ENCODE measurements at regions not wholly inside any gene's neighbourhood (a gene's known extent, or its start where the extent isn't known, plus 50 kb on each side); places are given as distances from the start of the nearest gene placed in this dataset.

DNA sequence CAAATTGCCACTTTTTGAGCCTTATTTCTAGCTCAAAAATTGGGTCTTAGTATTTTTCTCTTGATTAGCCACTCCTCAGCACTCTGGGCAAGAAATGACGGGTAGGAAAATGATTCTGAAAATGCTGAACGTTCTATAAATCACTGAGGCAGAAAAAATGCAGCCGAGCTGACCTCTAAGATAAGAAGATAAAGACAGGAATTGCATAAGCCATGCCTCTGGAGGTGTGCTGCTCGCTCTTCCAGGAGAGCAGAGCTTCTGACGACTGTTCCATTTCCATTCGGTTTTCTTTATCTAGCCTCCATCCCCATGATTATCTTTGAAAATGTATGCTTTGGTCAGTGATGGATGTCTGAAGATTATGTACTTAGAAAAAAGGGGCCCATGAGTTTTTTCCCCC lies 558.8 kb upstream of the ADAMTS9 start:
- TF ChIP-seq FOXP2 (optimal IDR thresholded peaks at IDR 0.05; ENCODE audit: control extremely low read depth, extremely low read length, insufficient read depth) (no peak), POLR2AphosphoS5 (IDR thresholded peaks at IDR 0.05; ENCODE audit: borderline replicate concordance, low read depth, low read length) (no peak), EZH2 (IDR thresholded peaks at IDR 0.05) (no peak)
- no peak overlapping the region for H3K9ac ChIP-seq (ENCODE audit: insufficient read length)
- no peak for DNase-seq (ENCODE audit: low read depth, low spot score)
- no peak overlapping the region for H3K4me3 ChIP-seq
- no peaks in the 10 kb centered on the region for H3K9me3 ChIP-seq (ENCODE audit: low read depth, low read length)
- no peaks in the 10 kb centered on the region for H3K36me3 ChIP-seq (ENCODE audit: insufficient read depth, low read length)
- H3K27ac ChIP-seq, result no peak overlapping the region

DNA sequence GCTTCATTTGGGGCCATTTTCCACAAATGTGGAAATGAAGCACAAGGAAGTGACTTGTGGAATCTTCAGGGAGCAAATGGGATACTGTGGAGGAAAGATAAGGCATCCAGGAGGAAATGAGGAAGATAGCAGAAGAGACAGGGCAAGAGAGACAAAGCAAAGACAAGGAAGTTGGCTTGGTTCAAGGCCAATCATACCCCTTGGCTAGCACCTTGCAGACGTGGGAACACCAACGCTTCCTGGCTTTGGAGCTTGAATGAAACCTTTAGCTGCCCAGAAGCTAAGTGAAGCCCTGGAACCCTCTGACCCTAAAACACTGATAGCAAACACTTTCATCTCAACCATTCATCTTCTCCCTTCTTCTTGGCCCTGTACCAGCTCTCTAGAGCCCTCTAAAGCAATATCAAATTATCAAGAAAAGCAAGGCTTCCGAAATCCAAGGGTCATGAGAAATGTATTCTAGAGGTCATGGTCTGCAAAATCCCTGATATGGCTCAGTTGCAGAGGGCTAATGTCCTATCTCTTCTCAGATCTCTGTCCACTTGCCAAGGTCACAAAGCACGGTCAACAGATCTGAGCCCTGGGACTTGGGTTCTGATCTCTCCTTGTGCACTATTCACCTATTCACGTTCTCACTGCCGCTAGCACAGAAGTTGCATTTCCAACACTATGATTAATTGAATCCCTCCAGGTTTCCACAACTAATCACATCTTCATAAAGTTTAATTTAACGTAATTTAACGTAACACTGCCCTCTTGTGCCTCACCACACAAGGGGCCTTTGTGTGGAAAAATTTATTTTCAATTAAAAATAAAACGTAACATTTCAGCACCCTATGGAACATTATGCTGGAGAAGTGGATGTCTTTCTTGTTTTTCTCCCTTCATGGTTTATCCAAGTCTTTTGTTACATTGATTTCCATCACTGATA lies 557.6 kb upstream of the ADAMTS9 start:
- no peak for DNase-seq (ENCODE audit: low read depth, low spot score)
- no peaks in the 10 kb centered on the region for H3K9me3 ChIP-seq (ENCODE audit: low read depth, low read length)
- no peaks in the 10 kb centered on the region for H3K36me3 ChIP-seq (ENCODE audit: insufficient read depth, low read length)
- TF ChIP-seq POLR2AphosphoS5 (IDR thresholded peaks at IDR 0.05; ENCODE audit: borderline replicate concordance, low read depth, low read length), result no peak
- TF ChIP-seq FOXP2 (optimal IDR thresholded peaks at IDR 0.05; ENCODE audit: control extremely low read depth, extremely low read length, insufficient read depth), result no peak
- TF ChIP-seq EZH2 (IDR thresholded peaks at IDR 0.05), result no peak
- no peak overlapping the region for H3K9ac ChIP-seq (ENCODE audit: insufficient read length)
- H3K4me3 ChIP-seq, result no peak overlapping the region
- no peak overlapping the region for H3K27ac ChIP-seq

GRCh38 chr3:65240366-65240765 lies 552.6 kb upstream of the ADAMTS9 start:
- no peak overlapping the region for H3K9ac ChIP-seq (ENCODE audit: insufficient read length)
- no peaks in the 10 kb centered on the region for H3K9me3 ChIP-seq (ENCODE audit: low read depth, low read length)
- H3K4me3 ChIP-seq, result no peak overlapping the region
- no peak for TF ChIP-seq POLR2AphosphoS5 (IDR thresholded peaks at IDR 0.05; ENCODE audit: borderline replicate concordance, low read depth, low read length)
- no peak overlapping the region for H3K27ac ChIP-seq
- no peaks in the 10 kb centered on the region for H3K36me3 ChIP-seq (ENCODE audit: insufficient read depth, low read length)
- DNase-seq (ENCODE audit: low read depth, low spot score), result no peak

DNA sequence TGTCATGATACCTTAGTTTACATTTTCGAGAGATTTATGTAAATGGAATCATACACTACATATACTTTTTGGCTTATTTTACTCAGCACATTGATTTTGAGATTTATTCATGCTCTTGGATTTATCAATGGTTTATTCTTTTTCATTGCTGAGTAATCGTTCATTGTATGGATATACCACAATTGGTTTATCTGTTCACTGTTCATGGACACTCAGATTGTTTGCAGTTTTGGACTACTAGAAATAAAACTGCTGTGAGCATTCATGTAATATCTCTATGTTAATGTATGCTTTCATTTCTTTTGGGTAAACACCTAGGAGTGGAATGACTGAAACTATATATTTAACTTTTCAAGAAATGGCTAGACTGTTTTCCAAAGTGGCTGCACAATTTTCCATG lies 550.9 kb upstream of the ADAMTS9 start:
- Histone ChIP-seq H3K36me3 (ENCODE audit: insufficient read depth, low read length) (no peaks in the 10 kb centered on the region), H3K4me3 (no peak overlapping the region), H3K9ac (ENCODE audit: insufficient read length) (no peak overlapping the region), H3K27ac (no peak overlapping the region), H3K9me3 (ENCODE audit: low read depth, low read length) (no peaks in the 10 kb centered on the region)
- no peak for TF ChIP-seq POLR2AphosphoS5 (IDR thresholded peaks at IDR 0.05; ENCODE audit: borderline replicate concordance, low read depth, low read length)
- no peak for TF ChIP-seq EZH2 (IDR thresholded peaks at IDR 0.05)
- no peak for TF ChIP-seq FOXP2 (optimal IDR thresholded peaks at IDR 0.05; ENCODE audit: control extremely low read depth, extremely low read length, insufficient read depth)
- no peak for DNase-seq (ENCODE audit: low read depth, low spot score)

DNA sequence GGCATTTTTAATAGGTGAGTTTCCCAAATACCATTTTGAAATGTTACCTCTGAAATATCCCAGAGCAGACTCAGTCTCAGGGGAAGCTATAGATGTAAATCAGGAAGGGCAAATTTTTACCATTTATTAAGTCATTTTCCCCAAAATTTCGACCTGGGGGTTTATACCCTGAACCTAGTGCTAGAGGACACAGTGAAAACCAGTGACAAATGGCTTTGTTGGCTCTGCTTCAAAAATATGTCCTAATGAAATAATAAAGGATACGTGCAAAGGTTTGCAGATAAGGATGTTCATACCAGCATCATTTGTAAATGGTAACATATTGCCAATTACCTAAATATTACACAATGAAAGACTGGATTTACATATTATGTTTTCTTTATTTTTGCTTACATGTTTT lies 546.7 kb upstream of the ADAMTS9 start:
- Histone ChIP-seq H3K4me3 (no peak overlapping the region), H3K27ac (no peak overlapping the region), H3K9ac (ENCODE audit: insufficient read length) (no peak overlapping the region), H3K9me3 (ENCODE audit: low read depth, low read length) (no peaks in the 10 kb centered on the region), H3K36me3 (ENCODE audit: insufficient read depth, low read length) (no peaks in the 10 kb centered on the region)
- TF ChIP-seq POLR2AphosphoS5 (IDR thresholded peaks at IDR 0.05; ENCODE audit: borderline replicate concordance, low read depth, low read length) (no peak), EZH2 (IDR thresholded peaks at IDR 0.05) (no peak), FOXP2 (optimal IDR thresholded peaks at IDR 0.05; ENCODE audit: control extremely low read depth, extremely low read length, insufficient read depth) (no peak)
- DNase-seq (ENCODE audit: low read depth, low spot score), result no peak

DNA sequence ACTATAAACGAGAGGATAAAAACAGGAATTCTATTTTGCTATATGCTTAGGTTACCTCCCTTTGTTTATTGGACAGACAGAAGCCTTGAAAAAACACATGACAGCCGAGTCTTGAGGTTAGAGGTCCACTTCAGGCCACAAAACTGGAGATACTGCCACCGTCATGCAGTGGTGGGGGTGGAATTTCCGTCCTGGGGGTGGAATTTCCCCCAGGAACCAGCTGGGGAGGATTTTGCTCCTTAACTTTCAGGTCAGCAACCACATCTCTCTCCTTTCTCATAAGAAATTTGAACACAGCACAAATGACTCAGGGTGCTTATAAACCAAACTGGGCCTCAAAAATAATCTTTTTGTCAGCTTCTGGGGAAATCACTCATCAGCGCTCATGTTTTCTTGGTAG lies 545.8 kb upstream of the ADAMTS9 start:
- no peaks in the 10 kb centered on the region for H3K36me3 ChIP-seq (ENCODE audit: insufficient read depth, low read length)
- H3K9ac ChIP-seq (ENCODE audit: insufficient read length), result no peak overlapping the region
- no peak for DNase-seq (ENCODE audit: low read depth, low spot score)
- H3K27ac ChIP-seq, result no peak overlapping the region
- TF ChIP-seq EZH2 (IDR thresholded peaks at IDR 0.05) (no peak), FOXP2 (optimal IDR thresholded peaks at IDR 0.05; ENCODE audit: control extremely low read depth, extremely low read length, insufficient read depth) (no peak), POLR2AphosphoS5 (IDR thresholded peaks at IDR 0.05; ENCODE audit: borderline replicate concordance, low read depth, low read length) (no peak)
- no peaks in the 10 kb centered on the region for H3K9me3 ChIP-seq (ENCODE audit: low read depth, low read length)
- H3K4me3 ChIP-seq, result no peak overlapping the region

DNA sequence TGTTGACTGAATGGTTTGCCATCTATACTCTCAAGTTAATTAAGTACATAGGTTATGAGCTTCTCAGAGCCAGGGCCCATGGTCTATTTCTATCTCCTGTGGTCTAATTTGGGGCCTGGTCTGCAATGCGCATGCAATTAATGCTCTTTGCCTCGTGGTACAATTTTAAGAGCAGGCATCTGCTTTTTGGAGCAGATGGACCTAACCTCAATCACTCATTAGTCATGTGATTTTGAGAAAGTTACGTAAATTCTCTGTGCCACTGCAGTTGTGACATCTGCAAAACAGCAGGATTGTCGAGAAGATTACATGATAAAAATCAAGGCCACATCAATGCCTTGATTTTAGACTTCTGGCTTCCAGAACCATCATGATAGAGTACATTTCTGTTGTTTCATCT lies 543.7 kb upstream of the ADAMTS9 start:
- no peak for DNase-seq (ENCODE audit: low read depth, low spot score)
- Histone ChIP-seq H3K4me3 (no peak overlapping the region), H3K9ac (ENCODE audit: insufficient read length) (no peak overlapping the region), H3K36me3 (ENCODE audit: insufficient read depth, low read length) (no peaks in the 10 kb centered on the region), H3K27ac (no peak overlapping the region), H3K9me3 (ENCODE audit: low read depth, low read length) (no peaks in the 10 kb centered on the region)
- TF ChIP-seq FOXP2 (optimal IDR thresholded peaks at IDR 0.05; ENCODE audit: control extremely low read depth, extremely low read length, insufficient read depth), result no peak
- TF ChIP-seq POLR2AphosphoS5 (IDR thresholded peaks at IDR 0.05; ENCODE audit: borderline replicate concordance, low read depth, low read length), result no peak
- TF ChIP-seq EZH2 (IDR thresholded peaks at IDR 0.05), result no peak

DNA sequence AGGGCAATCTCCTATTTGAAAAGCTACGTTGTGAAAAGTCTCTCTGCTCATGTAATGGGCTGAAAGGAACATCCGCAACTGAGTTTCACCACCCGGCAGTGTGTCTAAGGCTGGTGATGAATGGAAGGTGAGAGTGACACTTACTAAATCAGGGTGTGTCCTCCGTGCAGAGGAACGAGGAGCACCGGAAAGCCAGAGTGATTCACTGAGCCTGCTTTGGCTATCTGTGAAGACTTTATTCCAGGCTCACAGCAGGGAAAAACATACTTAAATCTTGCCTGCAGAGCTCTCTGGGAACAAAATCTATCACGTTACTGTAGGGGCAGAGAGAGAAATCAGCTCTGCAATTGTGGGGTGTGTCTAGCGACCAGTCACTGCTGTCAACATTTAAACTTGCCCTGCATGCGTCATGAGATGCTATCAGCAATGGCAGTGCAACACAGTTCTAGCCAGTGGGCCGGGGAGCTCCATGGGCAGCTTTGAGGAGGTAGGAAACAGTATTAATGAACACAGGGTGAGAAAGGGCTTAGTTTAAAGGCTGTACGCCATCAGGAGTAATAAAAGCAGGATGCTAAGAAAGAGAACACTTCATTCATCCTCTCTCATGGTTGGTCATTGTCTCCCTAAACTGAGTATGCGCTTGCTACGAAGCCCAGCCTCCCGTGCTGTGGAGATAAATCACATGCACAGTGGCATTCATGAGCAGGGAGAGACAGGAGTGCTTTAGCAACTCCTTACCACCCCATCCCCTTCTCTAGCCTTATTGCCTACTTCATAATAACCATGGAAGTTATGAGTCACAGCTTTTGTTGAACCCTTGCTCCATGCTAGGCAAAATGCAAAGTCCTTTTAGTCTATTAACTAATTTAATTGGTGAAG lies 542.7 kb upstream of the ADAMTS9 start:
- Histone ChIP-seq H3K4me3 (no peak overlapping the region), H3K9me3 (ENCODE audit: low read depth, low read length) (no peaks in the 10 kb centered on the region), H3K36me3 (ENCODE audit: insufficient read depth, low read length) (no peaks in the 10 kb centered on the region), H3K27ac (no peak overlapping the region), H3K9ac (ENCODE audit: insufficient read length) (no peak overlapping the region)
- no peak for TF ChIP-seq EZH2 (IDR thresholded peaks at IDR 0.05)
- no peak for TF ChIP-seq POLR2AphosphoS5 (IDR thresholded peaks at IDR 0.05; ENCODE audit: borderline replicate concordance, low read depth, low read length)
- no peak for TF ChIP-seq FOXP2 (optimal IDR thresholded peaks at IDR 0.05; ENCODE audit: control extremely low read depth, extremely low read length, insufficient read depth)
- DNase-seq (ENCODE audit: low read depth, low spot score), result no peak

Data from SK-N-MC (cell line).